GM21576 (cell line): ENCODE measurements at regions not wholly inside any gene's neighbourhood (a gene's known extent, or its start where the extent isn't known, plus 50 kb on each side); places are given as distances from the start of the nearest gene placed in this dataset.
A peak's percentile ranks its signal among the peaks of the same experiment; 100 is the strongest.
"Not testable (repeated sequence)": the region's sequence is repeated elsewhere in the genome, so short reads cannot be mapped to it uniquely, and the experiment has no call there.

Source experiments
- ATAC-seq: cut with Tn5 transposase; IDR thresholded peaks from one replicate; pipeline ENCODE4 v1.9.1; 2021; ENCODE audit warnings: mild to moderate bottlenecking, moderate library complexity; ENCODE audit not compliant: unreplicated experiment

GRCh38 chr14:49250109-49250508 is 336.1 kb downstream of the RPS29 start:
- ATAC-seq, result no peak

DNA sequence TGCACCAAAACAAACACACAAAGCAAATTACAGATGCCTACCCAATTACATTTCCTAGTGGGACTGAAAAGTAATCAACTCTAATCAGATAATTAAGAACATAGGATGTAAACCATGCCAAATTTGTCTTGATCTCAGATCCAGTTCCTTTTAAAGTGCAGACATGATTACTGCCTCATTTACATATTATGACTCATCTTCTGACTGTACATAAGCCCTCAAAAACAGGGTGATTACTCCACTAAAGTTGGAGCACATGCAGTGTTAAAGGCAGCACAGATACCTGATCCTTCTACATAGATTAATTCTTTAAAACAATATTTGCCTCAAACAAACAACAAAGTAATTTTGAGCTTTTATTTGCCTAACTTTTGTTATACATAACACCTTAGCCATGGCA is 337.2 kb downstream of the RPS29 start:
- no peak for ATAC-seq

DNA sequence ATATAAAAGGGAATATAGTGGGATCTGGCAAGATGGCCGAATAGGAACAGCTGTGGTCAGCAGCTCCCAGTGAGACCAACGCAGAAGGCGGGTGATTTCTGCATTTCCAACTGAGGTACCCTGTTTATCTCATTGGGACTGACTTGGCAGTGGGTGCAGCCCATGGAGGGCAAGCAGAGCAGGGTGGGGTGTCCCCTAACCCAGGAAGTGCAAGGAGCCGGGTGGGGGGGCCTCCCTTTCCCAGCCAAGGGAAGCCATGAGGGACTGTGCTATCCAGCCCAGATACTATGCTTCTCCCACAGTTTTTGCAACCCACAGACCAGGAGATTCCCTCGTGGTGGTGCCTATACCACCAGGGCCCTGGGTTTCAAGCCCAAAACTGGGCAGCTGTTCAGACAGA is 342.4 kb downstream of the RPS29 start:
- not testable (repeated sequence) for ATAC-seq

DNA sequence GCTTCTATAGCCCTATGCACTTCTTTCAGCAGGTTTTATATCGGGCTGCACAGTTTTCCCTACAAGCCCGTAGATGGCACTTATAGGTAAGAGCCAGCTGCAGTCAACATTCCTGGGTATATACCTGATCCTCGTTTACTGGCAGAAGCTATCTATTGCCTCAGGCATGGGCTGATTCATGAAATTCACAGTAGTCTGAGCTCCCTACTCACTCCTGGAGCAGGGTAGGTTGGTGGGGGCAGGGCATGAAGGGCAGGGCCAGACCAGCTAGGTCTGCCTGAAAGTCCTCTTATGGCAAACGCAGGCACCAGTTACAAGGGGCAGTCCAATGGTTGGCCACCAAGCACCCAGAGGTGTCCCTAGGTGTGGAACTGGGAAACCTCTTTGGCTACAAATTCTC is 345.8 kb downstream of the RPS29 start:
- no peak for ATAC-seq

DNA sequence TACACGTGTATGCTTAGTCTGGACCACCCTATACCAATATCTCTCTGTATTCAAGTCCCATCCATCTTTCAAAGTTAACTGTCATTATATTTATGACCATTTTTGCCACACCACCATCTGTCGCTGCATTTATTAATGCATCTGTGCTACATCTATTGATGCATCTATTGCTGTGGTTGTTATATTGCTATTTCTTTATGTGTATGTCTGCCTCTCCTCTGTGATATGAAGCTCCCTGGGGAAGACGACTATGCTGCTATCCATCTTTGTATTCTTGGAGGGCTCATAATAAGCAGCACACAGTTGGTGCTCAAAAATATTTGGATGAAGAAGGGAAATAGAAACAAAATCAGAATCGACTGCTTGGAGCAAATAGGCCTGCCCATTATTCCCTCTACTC is 357.6 kb downstream of the RPS29 start:
- no peak for ATAC-seq

DNA sequence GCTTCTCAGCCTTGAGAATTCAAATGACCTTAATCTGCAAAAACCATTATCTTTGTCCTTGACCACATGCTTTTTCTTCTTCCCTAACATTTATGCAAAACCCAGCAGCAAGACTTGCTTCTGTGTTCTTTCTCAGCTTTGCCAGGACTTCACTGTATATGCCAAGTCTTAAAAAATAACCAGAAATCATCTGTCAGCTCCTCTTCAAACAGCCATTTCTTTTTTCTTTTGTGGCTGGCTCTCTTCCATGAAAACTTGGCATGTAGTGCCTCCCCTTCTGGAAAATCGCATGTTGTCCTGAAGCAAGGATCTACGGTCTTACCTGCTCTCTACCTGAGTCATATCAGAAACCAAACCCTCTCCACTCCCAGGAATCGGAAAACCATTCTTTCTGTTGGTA is 364.9 kb downstream of the RPS29 start:
- ATAC-seq, result no peak

DNA sequence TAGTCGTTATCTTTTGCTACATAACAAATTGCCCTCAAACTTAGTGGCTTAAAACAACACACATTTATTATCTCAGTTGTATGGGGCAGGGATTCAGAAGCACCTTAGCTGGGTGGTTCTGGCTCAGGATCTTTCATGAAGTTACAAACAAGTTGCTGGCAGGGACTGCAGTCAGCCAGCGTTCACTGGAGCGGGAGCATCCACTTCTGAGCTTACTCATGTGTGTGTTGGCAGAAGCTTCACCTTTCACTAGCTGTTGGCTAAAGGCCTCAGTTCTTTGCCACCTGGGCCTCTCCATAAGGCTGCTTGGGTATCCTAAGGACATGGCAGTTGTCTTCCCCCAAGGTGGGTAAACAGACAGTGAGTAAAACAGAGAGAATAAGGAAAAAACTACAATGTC is 365.7 kb downstream of the RPS29 start:
- no peak for ATAC-seq

DNA sequence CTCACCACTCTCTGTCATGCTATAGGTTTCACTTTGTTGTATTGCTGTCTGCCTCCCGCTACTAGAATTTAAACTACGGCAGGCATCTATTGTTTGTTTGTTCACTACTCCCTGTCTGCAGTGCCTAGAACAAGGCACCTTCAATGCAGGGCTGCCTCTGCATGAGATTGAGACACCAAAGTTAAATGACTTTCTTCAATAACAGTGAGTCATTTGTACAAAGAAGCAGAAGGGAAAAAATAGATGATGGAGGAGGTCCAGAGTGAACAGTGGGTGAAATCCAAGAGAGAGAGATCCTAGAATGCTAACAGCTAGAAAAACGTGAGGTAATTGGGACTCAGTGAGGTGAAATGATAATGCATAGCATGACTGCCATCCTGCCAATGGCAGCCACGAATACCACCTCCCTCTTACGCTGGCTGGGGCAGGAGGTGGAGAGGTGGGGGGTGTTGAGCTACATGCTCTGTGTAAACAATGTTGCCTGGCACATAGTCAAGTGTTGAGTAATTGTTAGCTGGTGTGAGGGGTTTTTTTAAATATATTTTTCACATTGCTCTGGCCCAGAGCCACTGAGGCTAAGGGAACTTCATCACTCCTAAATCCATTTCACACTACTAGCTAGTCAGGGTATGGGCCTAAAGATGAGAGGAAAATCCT is 367.6 kb downstream of the RPS29 start:
- ATAC-seq, result no peak

DNA sequence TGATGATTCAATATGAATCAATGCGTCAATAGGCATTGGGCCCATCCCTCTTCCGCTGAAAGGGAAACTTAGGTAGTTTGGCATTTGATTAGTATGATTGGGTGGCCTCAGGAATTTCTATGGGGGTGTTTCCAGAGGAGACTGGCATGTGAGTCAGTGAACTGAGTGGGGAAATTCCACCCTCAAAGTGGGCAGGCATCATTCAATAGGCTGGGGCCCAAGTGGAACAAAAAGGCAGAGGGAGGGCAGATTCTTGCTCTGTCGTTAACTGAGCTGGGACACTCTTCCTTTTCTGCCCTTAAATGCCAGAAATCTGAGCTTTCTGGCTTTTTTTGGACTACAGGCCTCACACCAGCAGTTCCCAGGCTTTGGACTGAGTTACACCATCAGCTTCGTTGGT is 373.5 kb downstream of the RPS29 start:
- no peak for ATAC-seq

GRCh38 chr14:49209416-49209815 is 376.8 kb downstream of the RPS29 start:
- no peak for ATAC-seq

- no peak for ATAC-seq
These were observed 379.4 kb downstream of the RPS29 start for GRCh38 chr14:49206828-49207227.

DNA sequence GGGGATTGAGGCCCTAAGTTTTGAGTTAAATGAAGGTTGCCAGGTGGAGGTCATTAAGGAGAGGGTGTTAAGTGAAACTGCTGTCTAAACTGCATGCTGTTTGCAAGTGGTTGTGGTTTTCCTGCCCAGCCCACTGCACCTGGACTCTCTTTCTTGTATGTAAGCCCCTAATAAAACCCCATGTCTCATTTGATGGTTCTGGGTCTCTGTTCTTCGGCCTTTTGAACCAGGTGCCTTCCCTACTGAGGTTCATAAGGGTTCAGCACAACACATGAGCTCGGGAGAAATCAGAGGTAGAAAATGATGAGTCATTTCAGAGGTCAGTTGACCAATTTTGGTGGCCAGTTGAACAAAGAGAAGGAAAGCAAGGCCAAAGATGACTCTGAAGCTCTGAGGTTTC is 382.5 kb downstream of the RPS29 start:
- no peak for ATAC-seq

- ATAC-seq, result no peak
These were observed 387.0 kb downstream of the RPS29 start for GRCh38 chr14:49199159-49199558.

- no peak for ATAC-seq
These were observed 389.9 kb downstream of the RPS29 start for GRCh38 chr14:49196327-49196726.

DNA sequence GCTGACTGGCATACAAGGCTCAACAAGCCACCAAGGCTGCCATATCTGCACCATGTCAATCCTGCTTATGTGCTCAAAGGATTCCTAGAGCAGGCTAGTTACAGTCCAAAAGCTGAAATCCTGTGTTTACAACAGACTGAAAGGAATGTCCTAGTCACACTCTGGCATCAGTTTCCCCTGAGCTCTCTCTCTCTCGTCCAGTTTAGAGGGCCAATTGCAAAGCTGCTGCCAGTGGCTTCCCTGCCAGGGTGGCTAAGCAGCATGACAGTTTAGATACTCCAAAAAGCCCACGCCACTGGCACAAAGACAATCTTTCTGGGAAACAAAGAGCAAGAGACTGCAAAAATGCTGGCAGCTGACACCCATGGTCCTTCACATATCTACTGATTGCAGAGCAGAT is 392.1 kb downstream of the RPS29 start:
- no peak for ATAC-seq

DNA sequence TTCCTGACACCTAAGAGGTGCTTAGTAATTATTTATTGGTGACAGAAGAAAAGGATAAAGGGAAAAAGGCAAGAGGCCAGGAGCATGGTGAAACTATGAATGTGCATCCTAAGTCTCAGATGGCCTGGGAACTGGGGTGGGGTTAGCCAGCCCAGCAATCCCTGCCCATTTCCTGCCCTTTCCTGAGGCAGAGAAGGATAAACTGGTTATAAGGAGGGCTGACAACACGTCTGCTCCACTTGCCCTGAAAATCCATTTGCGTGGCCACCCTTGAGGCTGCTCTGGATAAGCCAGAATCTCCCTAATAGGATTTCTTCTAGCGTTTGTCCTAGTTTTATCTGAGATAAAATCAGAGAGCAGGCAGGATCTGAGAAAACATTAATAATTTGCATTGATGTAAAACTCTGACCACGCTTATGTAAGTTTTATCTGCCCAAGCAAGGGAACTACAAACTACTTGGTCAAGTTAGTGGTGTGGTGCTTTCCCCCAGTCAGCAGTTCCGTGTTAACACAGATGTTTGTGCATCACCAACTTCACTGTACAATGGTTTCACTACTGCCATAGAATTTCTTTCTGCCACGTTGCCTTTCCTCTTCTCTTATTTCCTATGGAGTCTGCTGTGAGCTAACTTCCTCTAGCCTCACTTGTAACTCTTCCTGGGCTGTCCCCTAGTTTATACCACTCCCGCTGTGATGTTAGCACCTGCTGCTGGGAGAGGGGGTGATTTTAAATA is 392.7 kb downstream of the RPS29 start:
- peak; percentile 94 for ATAC-seq

GRCh38 chr14:49191380-49191779 is 394.8 kb downstream of the RPS29 start:
- ATAC-seq, result no peak

DNA sequence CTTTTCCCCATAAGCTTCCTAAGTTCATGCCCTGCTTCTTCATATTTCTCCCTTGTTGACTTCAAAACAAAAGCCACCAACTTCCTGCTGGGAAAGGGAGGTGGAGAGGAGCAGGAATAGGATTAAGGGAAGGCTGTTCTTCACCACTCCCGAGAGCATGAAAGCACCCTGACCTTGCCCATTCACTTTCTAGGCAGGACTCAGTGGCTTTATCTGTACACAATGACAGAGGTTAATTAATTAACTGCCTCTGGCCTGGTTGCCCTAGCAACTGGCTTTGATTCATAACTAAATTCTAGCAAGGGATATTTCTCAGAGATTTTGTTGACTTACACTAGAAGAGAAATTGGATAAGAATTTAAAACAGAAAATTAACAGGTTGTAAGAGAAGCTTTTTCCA is 396.8 kb downstream of the RPS29 start:
- no peak for ATAC-seq

DNA sequence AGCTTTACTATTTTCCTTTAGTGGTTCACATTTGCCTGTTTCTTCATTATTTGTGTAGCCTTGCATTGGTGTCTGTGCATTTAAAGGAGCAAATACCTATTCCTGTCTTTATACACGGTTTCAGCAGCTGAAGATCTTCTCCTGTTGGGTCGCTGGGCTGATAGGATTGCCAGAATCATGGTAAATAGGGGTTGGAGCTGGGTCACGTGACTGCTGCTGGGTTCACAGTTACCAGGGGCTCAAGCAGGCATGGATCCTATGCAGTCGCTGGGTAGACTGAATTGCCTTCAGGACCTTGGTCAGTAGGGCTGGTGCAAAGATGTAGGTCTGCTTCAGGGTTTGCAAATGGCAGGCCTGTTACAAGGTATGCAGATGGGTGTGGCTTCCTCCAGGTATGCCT is 398.4 kb downstream of the RPS29 start:
- no peak for ATAC-seq

- ATAC-seq, result peak; percentile 92
These were observed 412.3 kb downstream of the RPS29 start for GRCh38 chr14:49173765-49174373.

GRCh38 chr14:49164074-49164473 is 422.1 kb downstream of the RPS29 start:
- ATAC-seq, result no peak

DNA sequence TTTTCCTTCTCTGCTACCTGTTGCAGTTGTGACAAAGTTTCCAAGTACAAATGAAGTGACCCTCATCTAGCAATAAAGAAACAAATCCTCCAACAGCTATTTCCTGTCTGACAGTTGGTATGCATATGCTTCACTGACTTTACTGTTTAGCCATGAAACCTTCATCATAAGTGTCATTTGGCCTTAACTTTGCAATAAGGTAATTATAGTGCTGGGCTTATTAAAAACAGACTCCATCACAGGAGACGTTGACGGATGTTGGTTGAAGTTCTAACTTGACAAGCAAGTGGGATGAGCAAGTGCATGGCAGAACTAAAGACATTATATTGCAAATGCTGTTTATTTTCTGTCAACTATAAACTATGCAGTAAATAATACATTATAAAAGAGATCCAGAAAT is 425.2 kb downstream of the RPS29 start:
- ATAC-seq, result no peak
